Omental fat pad (tissue), 3 donors: ENCODE measurements at regions not wholly inside any gene's neighbourhood (a gene's known extent, or its start where the extent isn't known, plus 50 kb on each side); places are given as distances from the start of the nearest gene placed in this dataset.

Experiments used
- ATAC-seq: fragments of 150-250 bp; one replicate; pipeline ENCODE4 v1.9.1; 2016; ENCODE audit warnings: mild to moderate bottlenecking, moderate library complexity; ENCODE audit not compliant: low FRiP score
- DNase-seq: peaks from one replicate; pipeline ENCODE4 v3.0.0-alpha.2; 2019; ENCODE audit warnings: low spot score
- CTCF ChIP-seq, 3 donors: fragments of 450-650 bp; IDR thresholded peaks; one replicate each; pipeline ENCODE4 v1.5.1; 2016 to 2017; ENCODE audit warnings: antibody characterized with exemption in 3 of 3, mild to moderate bottlenecking in 3 of 3, moderate library complexity in 2 of 3

DNA sequence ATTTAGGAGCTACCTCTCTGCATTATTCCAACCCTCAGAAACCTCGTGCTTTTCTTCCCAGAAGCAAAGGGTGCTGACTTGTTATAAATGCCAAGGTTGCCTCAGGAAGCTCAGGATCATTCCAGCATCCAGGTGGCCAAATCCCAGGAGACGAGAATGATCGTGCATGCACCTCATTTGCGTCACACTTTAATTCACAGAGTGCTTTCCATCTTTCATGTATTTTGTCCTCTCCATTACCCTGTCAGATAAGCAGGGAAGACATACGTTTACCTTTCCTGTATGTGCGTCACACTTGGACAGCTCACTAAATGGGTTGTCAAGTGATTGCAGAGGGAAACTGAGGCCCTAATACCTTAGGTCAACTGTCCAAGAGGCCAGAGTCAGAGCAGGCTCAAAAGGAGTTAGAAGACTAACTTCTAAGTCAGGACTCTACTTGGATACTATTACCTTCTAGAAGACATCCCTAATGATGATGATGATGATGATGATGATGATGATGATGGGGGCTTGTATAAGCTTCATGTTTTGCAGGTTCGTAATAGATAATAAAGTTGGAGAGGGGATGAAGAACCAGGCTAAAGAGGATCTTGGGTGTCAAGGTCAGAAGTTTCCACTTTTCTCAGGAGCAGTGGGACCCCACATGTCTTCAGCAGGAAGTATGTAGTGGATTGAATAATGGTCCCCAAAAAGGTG lies 150.6 kb upstream of the TNRC6C start:
- no peak for ATAC-seq
- no peak for DNase-seq
- no peak for TF ChIP-seq CTCF (IDR thresholded peaks at IDR 0.05)

DNA sequence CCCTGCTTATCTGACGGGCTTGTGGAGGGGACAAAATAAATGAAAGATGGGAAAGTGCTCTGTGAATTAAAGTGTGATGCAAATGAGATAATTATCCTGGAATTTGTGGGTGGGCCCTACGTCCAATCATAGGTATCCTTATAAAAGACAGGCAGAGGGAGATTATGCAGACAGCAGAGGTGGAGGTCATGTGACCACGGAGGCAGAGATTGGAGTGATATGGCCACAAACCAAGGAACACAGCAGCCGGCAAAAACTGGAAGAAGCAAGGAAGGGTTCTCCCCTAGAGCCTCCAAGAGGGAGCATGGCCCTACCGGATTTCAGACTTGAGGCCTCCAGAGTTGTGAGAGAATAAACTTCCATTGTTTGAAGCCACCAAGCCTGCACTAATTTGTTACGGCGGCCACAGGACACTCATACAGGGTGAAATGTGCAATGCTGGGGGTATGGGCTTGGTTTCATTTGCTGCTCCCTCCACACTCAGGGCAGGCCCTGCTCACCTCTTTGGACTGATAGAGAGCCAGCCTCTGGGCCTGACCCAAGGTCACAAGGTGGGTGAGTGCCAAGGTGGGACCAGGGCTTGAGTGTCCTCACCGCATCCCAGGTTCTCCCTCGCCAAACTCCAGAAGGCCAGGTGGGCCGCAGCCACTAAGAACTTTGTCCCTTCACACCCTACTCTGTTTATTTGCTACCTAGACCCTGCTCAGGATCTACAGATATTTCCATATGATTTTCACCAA lies 149.6 kb upstream of the TNRC6C start:
- no peak for DNase-seq
- no peak for ATAC-seq
- no peak for TF ChIP-seq CTCF (IDR thresholded peaks at IDR 0.05)

GRCh38 chr17:77809814-77810213 lies 148.7 kb upstream of the TNRC6C start:
- DNase-seq (no peak), ATAC-seq (no peak)
- TF ChIP-seq CTCF (IDR thresholded peaks at IDR 0.05), result no peak

- TF ChIP-seq CTCF (IDR thresholded peaks at IDR 0.05), result no peak
- DNase-seq (no peak), ATAC-seq (peak; percentile 42)
Observed at GRCh38 chr17:77810536-77810935, 148.0 kb upstream of the TNRC6C start.

- no peak for TF ChIP-seq CTCF (IDR thresholded peaks at IDR 0.05)
- no peak for ATAC-seq
Observed at GRCh38 chr17:77811521-77811920, 147.0 kb upstream of the TNRC6C start.

GRCh38 chr17:77814091-77814772 lies 144.3 kb upstream of the TNRC6C start:
- DNase-seq, result no peak
- no peak for ATAC-seq
- TF ChIP-seq CTCF (IDR thresholded peaks at IDR 0.05), result no peak

More at GRCh38 chr17:77811521-77811920, 147.0 kb upstream of the TNRC6C start:
- no peak for DNase-seq
